H1 (cell line): ENCODE measurements at regions not wholly inside any gene's neighbourhood (a gene's known extent, or its start where the extent isn't known, plus 50 kb on each side); places are given as distances from the start of the nearest gene placed in this dataset.
"Not testable (repeated sequence)": the region's sequence is repeated elsewhere in the genome, so short reads cannot be mapped to it uniquely, and the experiment has no call there.

Source experiments
- CEBPB ChIP-seq: IDR thresholded peaks from 2 replicates; pipeline ENCODE4 v1.6.1; 2012; ENCODE audit warnings: low read depth, low read length
- CTCF ChIP-seq, 3 experiments: IDR thresholded peaks; 1 replicate in 2 of 3; 2 replicates in 1 of 3; pipeline versions ENCODE4 v1.5.1 to v1.6.1; 2011; ENCODE audit warnings: low read length in 3 of 3, mild to moderate bottlenecking in 3 of 3, inconsistent platforms in 2 of 3, low read depth in 1 of 3, moderate library complexity in 1 of 3; ENCODE audit not compliant: insufficient read depth in 1 of 3; ENCODE audit errors: control extremely low read depth in 1 of 3
- EP300 ChIP-seq, 2 experiments: IDR thresholded peaks; 1 replicate in 1 of 2; 2 replicates in 1 of 2; pipeline ENCODE4 v1.6.1; 2011 to 2012; ENCODE audit warnings: low read depth in 2 of 2, low read length in 2 of 2, mild to moderate bottlenecking in 2 of 2, borderline replicate concordance in 1 of 2, inconsistent platforms in 1 of 2, moderate library complexity in 1 of 2
- EZH2 ChIP-seq: fragments of 200-600 bp; sonication (generic); IDR thresholded peaks from 2 replicates; pipeline ENCODE4 v1.7.1; 2012; ENCODE audit warnings: low read depth, mild to moderate bottlenecking, moderate library complexity, low read length, inconsistent platforms; ENCODE audit not compliant: severe bottlenecking
- MAX ChIP-seq: IDR thresholded peaks from 2 replicates; pipeline ENCODE4 v1.6.1; 2012; ENCODE audit warnings: inconsistent platforms
- NRF1 ChIP-seq: IDR thresholded peaks from 2 replicates; pipeline ENCODE4 v1.6.1; 2011; ENCODE audit warnings: mild to moderate bottlenecking, low read depth, low read length, improper control_type of control experiment
- POLR2A ChIP-seq, 2 experiments: IDR thresholded peaks; 1 replicate in 1 of 2; 2 replicates in 1 of 2; pipeline ENCODE4 v1.6.1; 2011; ENCODE audit warnings: low read depth in 2 of 2, low read length in 2 of 2, mild to moderate bottlenecking in 2 of 2; ENCODE audit errors: control extremely low read depth in 1 of 2
- POLR2AphosphoS5 ChIP-seq: IDR thresholded peaks from 2 replicates; pipeline ENCODE4 v1.6.1; 2011; ENCODE audit warnings: low read depth, low read length

GRCh38 chr5:114148728-114149127, 213.1 kb upstream of the KCNN2 start:
- not testable (repeated sequence) for TF ChIP-seq POLR2AphosphoS5; EZH2; CTCF (IDR thresholded peaks at IDR 0.05; ENCODE audit: control extremely low read depth in 1 of 3, insufficient read depth in 1 of 3, low read depth in 1 of 3, low read length in 3 of 3); POLR2A (IDR thresholded peaks at IDR 0.05; ENCODE audit: control extremely low read depth in 1 of 2, low read depth in 2 of 2, low read length in 2 of 2); EP300 (IDR thresholded peaks at IDR 0.05; ENCODE audit: borderline replicate concordance in 1 of 2, low read depth in 2 of 2, low read length in 2 of 2); NRF1; CEBPB; MAX
